ENCODE measurements at regions not wholly inside any gene's neighbourhood (a gene's known extent, or its start where the extent isn't known, plus 50 kb on each side); places are given as distances from the start of the nearest gene placed in this dataset.

DNA sequence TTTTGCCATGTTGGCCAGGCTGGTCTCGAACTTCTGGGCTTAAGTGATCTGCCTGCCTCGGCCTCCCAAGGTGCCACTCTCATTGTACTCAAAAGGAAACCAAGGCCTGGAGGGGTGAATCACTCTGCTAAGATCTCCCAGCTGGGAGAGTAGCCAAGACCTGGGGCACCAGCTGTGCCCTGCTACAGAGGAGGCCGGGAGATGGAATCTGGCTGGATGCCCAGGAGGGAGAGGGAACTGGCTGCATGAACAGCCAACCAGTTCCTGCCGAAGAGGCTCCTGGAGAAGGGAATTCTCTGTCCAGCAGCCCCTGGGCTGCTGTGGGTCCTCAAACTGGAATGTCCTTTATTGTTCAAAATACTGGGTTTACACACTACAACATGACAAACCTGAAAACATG is 238.7 kb upstream of the CIBAR2 start:
- TF ChIP-seq, protein P1, sequence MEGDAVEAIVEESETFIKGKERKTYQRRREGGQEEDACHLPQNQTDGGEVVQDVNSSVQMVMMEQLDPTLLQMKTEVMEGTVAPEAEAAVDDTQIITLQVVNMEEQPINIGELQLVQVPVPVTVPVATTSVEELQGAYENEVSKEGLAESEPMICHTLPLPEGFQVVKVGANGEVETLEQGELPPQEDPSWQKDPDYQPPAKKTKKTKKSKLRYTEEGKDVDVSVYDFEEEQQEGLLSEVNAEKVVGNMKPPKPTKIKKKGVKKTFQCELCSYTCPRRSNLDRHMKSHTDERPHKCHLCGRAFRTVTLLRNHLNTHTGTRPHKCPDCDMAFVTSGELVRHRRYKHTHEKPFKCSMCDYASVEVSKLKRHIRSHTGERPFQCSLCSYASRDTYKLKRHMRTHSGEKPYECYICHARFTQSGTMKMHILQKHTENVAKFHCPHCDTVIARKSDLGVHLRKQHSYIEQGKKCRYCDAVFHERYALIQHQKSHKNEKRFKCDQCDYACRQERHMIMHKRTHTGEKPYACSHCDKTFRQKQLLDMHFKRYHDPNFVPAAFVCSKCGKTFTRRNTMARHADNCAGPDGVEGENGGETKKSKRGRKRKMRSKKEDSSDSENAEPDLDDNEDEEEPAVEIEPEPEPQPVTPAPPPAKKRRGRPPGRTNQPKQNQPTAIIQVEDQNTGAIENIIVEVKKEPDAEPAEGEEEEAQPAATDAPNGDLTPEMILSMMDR (IDR thresholded peaks at IDR 0.05; ENCODE audit: control insufficient read depth, insufficient read depth, low read depth, low read length, missing control alignments): no peak
- H3K4me3 ChIP-seq (ENCODE audit: control insufficient read depth, low read depth, low read length): no peak overlapping the region
- DNase-seq (ENCODE audit: low read depth): peak; percentile 92

DNA sequence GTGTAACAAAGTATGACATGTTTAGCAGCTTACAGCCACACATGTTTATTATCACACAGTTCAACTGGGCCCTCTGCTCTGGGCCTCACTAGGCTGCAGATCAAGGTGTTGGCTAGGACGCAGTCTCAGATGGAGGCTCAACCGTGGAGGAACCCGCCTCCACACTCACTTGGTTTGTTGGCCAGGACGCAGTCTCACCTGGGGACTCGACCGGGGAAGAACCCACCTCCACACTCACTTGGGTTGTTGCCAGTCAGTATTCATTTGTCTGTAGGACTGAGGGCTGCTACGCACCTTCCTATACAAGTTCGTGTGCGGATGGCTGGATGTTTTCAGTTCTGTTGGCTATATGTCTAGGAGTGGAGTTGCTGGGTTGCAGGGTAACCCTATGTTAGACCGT is 240.7 kb upstream of the CIBAR2 start:
- TF ChIP-seq, protein P1 (IDR thresholded peaks at IDR 0.05; ENCODE audit: control insufficient read depth, insufficient read depth, low read depth, low read length, missing control alignments): no peak
- H3K4me3 ChIP-seq (ENCODE audit: control insufficient read depth, low read depth, low read length): no peak overlapping the region
- no peak for DNase-seq (ENCODE audit: low read depth)

DNA sequence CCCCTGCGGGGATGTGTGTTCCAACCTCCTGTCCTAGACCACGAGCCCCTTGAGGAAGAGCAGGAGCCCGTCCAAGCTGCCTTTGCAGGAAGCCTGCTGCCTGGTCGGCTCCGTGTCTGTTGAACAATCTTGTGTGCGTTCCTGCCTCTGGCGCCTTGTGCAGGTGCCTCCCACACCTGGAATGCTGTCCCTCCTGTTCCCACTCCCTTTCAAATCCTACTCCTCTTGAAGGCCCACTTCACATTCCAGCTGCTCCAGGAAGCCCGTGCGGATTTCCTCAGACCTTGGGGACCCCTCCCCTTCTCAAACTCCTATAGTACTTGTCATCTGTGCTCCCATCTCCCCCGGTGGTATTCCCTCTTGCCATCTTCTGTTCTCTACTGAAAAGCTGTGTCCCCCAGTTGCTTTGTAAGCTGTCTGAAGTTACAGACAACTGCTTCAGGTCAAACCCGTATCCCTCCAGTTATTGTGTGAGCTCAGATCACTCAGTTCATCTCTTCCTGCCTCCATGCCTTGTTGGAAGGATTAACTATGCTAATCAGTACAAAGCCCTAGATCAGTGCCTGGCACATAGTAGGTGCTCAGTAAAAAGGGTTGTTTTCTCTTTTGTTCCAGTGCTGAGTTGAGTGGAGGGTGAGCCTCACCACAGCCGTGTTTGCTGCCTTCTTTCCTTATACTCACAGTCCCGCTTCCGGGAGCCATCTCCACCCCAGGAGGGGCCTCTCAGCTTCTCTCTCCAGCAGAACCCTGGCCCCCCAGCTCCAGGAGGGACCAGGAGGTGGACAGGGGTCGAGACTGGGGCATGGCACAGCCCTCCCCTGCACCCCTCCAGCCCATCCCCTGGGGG is 241.8 kb upstream of the CIBAR2 start:
- TF ChIP-seq, protein P1 (IDR thresholded peaks at IDR 0.05; ENCODE audit: control insufficient read depth, insufficient read depth, low read depth, low read length, missing control alignments): no peak
- H3K4me3 ChIP-seq (ENCODE audit: control insufficient read depth, low read depth, low read length): no peak overlapping the region
- no peak for DNase-seq (ENCODE audit: low read depth)

DNA sequence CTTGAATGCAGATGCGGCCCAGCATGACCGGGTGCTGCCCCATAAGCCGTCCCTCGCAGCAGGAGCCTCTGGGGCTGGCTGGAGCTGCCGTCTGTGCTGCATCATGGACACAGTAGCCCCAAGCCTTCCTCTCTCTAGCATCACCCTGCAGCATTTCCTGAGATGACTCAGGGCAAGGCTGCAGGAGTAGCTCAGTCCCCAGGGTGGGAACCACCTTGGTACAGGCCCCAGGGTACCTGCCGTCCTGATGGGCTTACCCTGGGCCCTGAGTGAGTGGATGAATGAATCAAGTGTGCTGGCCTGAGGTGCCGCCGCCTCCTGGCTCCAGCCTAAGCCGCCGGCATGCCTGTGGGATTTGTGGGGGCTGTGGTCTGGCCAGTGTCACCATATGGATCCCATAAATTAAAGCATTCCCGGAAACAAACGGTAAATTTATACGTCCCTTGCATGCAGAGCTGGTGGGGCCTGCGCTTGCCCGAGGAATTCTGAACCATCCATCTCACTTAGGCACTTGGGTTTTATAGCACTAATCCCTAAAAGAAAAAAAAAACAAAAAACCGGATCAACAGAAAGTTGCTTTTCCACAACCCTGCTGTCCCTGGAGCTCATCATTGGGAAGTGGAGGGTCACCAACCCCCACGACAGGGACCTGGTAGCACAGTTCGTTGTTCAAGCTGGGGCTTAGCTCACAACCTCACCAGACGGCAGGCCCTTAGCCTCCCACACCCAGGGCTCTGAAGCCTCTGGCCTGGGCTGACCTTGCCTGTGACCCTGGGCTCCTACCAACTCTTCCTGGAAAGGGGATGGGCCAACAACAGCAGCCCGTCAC is 242.6 kb upstream of the CIBAR2 start:
- no peak overlapping the region for H3K4me3 ChIP-seq (ENCODE audit: control insufficient read depth, low read depth, low read length)
- DNase-seq (ENCODE audit: low read depth): peak; percentile 85
- TF ChIP-seq, protein P1 (IDR thresholded peaks at IDR 0.05; ENCODE audit: control insufficient read depth, insufficient read depth, low read depth, low read length, missing control alignments): no peak

DNA sequence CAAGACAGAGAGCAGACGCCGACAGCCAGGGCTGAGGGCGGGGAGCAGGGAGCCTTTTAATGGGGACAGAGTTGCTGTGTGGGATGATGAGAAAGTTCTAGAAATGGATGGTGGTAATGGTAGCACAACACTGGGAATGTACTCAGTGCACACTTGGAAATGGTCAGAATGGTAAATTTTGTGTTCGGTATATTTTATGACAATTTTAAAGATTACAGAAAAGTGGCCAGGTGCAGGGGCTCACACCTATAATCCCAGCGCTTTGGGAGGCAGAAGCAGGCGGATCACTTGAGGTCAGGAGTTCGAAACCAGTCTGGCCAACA is 243.2 kb upstream of the CIBAR2 start:
- TF ChIP-seq, protein P1 (IDR thresholded peaks at IDR 0.05; ENCODE audit: control insufficient read depth, insufficient read depth, low read depth, low read length, missing control alignments): no peak
- no peak overlapping the region for H3K4me3 ChIP-seq (ENCODE audit: control insufficient read depth, low read depth, low read length)
- no peak for DNase-seq (ENCODE audit: low read depth)

DNA sequence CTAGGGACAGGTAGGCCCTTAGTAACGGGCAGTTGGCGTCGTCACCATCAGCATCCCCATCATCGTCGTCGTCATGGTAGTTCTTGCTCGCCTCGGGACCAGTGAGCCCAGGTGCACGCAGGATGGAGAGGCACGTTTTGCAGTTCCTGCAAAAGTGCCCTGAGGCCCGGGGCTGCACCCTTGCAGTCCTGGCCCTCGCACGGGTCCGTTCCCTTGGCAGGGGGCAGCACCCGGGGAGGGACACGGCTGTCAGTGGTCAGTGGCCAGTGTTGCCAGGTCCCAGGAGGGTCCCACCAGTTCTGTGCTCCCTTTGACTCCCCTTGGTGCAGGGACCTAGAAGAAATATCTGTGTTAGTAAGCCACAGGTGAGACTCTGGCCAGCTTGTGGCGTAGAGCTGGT is 243.9 kb upstream of the CIBAR2 start:
- DNase-seq (ENCODE audit: low read depth): no peak
- no peak overlapping the region for H3K4me3 ChIP-seq (ENCODE audit: control insufficient read depth, low read depth, low read length)
- TF ChIP-seq, protein P1 (IDR thresholded peaks at IDR 0.05; ENCODE audit: control insufficient read depth, insufficient read depth, low read depth, low read length, missing control alignments): no peak
